Left ventricle myocardium superior (tissue), 1 donor: ENCODE measurements at regions not wholly inside any gene's neighbourhood (a gene's known extent, or its start where the extent isn't known, plus 50 kb on each side); places are given as distances from the start of the nearest gene placed in this dataset.
"Not testable (repeated sequence)": the region's sequence is repeated elsewhere in the genome, so short reads cannot be mapped to it uniquely, and the experiment has no call there.

Source experiments
- ATAC-seq: fragments of 200-7000 bp; cut with Tn5 transposase; one replicate; pipeline ENCODE4 v1.9.1; 2020; ENCODE audit warnings: mild to moderate bottlenecking, moderate library complexity
- DNase-seq: peaks from one replicate; pipeline ENCODE4 v3.0.0-alpha.2; 2020
- intact Hi-C: fragments of 100-400 bp; cut with micrococcal nuclease; formaldehyde crosslinking; loops from one replicate; pipeline ENCODE4 v1.11.0; 2022
- donor health status: DM: no; HTN: yes; CAD: no; lungs with severe emphysema.

GRCh38 chr6:126195625-126196236, 144.2 kb upstream of the CENPW start:
- intact Hi-C loops, result no loop called here
- ATAC-seq (no peak), DNase-seq (no peak)

DNA sequence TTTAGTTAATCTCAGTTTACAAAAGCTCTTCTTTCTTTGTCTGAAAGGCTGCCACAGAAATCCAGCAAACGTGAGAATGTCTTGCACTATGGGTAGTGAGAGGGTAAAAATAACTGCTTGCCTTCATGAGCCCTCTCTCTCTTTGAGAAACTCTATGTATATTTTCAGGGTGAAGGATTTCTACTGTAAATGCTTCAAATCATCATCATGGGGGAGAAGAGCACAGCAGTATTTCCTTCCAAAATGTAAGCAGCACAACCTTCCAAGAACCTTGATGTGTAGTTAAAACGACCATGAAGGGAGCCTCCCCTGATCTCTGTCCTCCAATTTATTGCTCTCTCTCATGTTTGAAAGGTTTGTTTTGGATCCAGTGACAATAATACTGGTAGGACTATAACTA, 141.3 kb upstream of the CENPW start:
- intact Hi-C loops, result no loop called here
- ATAC-seq, result no peak
- DNase-seq, result no peak

DNA sequence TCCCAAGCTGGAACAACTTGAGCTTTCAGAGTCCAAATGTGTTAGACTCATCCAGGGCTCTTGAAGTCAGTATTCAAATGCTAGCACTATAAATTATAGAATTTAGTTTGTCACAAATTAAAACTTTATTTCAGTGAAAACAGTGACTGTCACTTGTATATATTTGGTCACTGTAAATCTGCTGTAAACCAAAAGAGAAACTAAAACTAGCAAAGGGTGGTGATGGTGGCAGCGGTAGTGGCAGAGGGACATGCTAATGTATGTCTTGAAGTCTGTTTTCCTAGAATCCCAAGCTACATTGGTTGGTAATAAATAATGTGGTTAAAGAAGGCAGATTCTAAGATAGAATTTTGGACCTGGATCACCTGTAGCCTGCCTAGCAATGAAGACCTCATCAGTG, 140.4 kb upstream of the CENPW start:
- no peak for ATAC-seq
- intact Hi-C loops, result no loop called here
- DNase-seq, result no peak

DNA sequence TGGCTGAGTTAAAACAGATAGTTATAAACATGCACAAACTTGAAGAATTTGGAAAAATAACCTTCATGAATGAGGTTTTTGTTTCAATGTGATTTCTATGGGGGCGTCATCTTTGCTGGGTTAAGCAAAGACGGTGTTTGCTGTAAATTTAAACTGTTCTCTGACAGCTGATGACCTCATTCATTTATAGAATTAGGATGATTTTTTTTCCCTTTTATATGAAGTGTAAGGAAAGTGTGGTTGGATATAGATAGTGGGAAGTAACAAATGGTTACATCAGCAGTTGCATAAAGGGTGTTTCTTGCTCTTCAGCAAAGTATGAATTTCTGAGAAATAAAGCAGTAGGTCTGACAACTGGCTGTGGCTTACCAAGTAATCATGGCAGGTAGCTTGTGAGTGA, 137.2 kb upstream of the CENPW start:
- intact Hi-C loops, result no loop called here
- DNase-seq (no peak), ATAC-seq (no peak)

DNA sequence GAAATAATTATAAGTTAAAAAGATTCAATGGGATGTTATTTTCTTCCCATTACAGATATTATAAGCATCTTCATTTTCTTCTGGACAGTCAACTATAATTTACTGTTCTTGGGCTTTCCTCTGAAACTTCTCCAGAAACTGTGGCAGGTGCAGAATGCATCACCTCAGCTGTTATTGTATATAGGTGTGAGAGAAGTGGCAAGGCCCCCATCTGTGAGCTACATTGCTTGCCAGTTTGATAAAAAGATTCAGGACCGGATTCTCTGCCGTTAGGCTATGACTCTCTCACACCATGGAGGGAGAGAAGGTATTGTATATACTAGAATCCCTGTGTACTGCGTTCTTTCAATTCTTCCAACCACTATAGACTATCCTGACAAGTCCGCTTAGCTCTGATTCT, 135.8 kb upstream of the CENPW start:
- DNase-seq (no peak), ATAC-seq (no peak)
- intact Hi-C loops, result no loop called here

DNA sequence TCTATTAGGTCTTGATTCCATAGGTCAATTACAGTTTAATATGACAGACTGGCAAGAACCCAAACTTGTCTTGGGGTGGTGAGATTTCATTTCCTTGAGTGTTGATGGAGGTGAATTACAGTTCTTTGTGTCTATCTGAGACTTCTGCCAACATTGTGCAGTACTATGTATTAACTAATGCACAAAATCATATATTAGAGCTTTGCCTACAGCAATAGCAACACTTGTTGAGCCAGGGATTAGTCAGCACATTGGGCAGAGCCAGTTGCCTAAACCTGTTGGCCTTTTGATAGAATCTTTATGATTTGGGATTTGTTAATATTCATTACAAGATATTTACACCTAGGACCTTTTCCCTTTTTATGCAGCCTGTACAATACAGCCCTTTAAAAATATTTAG, 135.3 kb upstream of the CENPW start:
- intact Hi-C loops, result no loop called here
- ATAC-seq, result no peak
- DNase-seq, result no peak

DNA sequence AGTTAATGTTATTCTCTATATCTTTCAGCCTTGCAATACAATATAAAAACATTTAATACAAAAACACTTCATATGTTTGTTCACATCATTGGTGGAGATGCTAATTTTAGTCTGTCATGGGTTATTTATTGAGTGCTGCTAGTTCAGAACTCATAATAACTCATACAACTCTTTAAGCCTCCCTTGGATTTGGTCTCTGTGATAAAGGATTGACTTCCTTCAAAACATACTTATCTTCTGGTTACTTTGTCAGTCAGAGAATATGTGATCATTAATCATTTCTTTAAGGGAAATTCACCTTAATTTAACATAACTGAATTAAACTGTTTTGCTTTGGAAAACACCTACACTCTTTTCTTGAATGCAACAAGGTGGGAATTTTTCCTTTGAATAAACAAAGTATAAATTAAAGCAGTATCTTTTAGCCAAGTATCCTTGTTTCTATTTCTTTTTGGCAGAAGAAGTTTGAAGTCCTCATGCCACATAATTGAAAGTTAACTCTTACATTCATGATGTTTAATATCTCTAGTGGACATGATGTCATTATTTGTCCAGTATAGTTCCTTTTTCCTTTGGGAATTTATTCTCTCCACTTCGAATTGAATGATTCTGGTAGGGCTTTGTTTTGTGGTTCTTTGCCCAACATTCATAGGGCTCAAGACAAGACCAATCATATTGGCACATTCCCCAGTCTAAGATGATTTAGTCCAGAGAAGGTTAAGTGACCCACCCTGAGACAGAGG, 133.2 kb upstream of the CENPW start:
- intact Hi-C loops, result no loop called here
- ATAC-seq, result no peak

DNA sequence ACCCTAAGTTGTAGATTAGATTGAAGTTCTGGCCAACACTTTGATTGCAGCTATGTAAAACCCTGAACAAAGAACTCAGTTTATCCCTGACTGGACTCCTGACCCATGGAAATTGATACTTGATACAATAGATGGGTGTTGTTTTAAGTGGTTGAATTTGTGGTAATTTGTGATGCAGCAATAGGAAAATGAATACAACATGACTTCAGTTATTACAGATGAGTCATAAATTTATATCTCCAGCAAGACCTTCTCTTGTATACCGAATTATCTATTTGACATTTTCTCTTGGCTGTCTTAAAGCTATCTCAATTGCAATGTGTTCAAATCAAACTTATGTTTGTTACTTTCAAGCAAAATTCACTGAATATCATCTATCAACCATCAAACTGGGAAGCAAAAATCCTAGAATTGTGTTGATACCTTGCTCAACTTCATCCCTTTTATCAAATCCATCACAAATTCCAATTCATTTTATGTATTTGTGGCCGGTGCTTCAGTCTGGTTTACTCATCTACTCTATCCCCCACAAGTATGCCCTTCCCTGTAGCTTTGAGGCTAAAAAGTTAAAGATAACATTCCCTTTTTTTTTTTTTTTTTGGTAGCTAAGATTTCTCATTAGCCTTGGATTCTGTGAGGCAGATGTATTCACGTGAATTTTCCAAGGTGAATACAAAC, 129.4 kb upstream of the CENPW start:
- ATAC-seq (no peak), DNase-seq (no peak)
- intact Hi-C loops, result no loop called here

More for the DNA sequence above, 133.2 kb upstream of the CENPW start:
- no peak for DNase-seq

GRCh38 chr6:126217497-126217896, 122.4 kb upstream of the CENPW start:
- DNase-seq, result no peak
- intact Hi-C loops, result no loop called here
- no peak for ATAC-seq

- ATAC-seq, DNase-seq, intact Hi-C loops: not testable (repeated sequence)
Measured at GRCh38 chr6:126220901-126221300, 119.0 kb upstream of the CENPW start.

DNA sequence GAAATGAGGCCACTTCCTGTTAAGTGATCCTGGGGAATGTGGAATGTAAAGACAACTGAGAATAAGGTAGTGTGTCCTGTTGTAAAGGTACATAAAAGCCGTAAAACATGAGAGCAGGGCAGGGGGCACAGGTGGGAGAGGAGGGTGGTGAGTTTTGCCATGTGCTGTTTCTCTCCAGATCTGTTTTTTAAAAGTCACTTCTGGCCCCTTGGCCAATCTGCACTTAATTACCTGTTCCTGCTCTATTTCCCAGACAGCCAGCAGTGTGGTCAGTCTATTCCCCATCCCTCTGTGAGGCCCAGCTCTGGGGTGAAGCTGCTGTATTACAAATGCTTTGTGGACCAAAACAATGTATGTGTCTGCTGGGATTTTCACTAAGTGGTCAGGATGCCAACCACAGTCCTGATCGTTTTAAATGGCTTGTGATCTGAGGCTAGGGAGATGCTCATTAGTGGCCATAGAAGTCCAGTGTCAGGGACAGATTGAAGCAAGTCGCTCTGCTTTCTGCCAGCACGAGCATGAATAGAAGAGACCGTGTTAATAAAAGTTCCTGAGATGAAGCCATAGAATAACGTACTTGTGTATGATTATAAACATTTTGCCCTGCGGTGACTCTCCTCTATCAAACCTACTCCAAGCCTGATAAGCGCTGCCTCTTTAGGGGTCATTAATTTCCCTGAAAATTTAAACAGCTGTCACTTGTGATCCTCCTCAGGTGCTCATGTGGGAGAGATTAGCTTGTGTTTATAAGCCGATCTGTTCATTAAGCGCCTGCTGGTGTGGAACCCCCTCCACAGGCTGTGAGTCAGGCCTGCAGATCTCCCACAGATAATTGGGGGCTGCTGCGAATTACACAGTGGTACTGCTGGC, 111.8 kb upstream of the CENPW start:
- DNase-seq (no peak), ATAC-seq (no peak)
- intact Hi-C loops, result no loop called here

- no peak for ATAC-seq
- DNase-seq, result no peak
- intact Hi-C loops, result no loop called here
Measured at GRCh38 chr6:126232671-126233070, 107.2 kb upstream of the CENPW start.

DNA sequence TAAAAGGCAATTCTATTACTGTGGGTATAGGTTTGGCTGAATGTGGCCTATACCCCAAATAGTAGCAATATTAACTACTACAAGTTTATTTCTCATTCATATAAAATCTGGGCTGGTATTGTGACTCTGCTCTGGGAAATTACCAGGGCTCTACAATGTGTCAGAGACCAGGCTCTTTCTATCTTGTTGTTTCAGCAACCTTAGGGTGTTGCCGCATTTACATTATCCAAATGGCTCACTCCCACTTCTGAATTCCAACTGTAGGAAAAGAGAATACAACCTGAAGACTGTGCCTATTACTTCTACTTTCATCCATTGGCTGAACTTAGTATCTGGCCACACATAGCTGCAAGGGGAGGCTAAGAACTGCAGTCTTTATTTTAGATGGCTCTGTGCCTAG, 106.7 kb upstream of the CENPW start:
- ATAC-seq (no peak), DNase-seq (no peak)
- intact Hi-C loops, result no loop called here

- intact Hi-C loops, result no loop called here
- ATAC-seq (no peak), DNase-seq (no peak)
Measured at GRCh38 chr6:126235363-126235762, 104.6 kb upstream of the CENPW start.

DNA sequence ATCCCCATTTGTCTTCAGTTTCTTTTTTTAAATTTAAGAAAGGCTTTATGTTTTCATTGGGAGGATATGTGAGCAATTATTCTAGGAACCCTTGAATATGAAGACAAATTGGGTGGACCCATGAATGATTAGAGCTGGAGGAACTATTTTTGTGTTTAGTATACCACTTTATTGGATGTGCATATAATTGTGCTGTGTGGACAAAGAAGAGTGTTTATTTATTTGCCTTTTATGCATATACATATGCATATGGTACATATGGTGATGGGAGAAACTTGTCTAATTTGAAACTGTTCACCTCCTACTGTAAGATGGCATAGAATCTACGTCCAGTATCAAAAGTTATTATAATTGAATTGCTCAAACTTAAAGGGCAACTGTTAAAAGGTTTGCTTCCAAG, 94.8 kb upstream of the CENPW start:
- DNase-seq (no peak), ATAC-seq (no peak)
- intact Hi-C loops, result no loop called here

GRCh38 chr6:126252154-126252553, 87.8 kb upstream of the CENPW start:
- intact Hi-C loops, result no loop called here
- no peak for DNase-seq
- no peak for ATAC-seq

DNA sequence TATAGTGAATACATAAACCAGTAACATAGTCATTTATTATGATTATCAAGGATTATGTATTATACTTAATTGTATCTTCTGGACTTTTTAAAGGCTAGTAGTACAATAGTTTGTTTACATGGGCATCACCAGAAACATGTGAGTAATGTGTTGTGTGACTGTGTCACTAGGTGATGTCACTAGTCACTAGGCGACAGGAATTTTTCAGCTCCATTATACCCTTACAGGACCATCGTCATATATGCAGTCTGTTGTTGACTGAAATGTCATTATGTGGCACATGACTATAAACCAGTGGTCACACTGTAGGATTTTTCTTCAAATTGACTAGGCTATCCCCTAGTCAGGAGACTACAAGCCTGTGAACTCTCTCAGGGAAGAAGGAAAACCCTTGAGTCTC, 86.5 kb upstream of the CENPW start:
- DNase-seq (no peak), ATAC-seq (no peak)
- intact Hi-C loops, result no loop called here

- DNase-seq (peak; percentile 8), ATAC-seq (no peak)
- intact Hi-C loops, result no loop called here
Measured at GRCh38 chr6:126258150-126258549, 81.8 kb upstream of the CENPW start.

- no peak for ATAC-seq
- intact Hi-C loops, result no loop called here
Measured at GRCh38 chr6:126261792-126262421, 78.0 kb upstream of the CENPW start.

More at GRCh38 chr6:126261792-126262421, 78.0 kb upstream of the CENPW start:
- DNase-seq, result no peak
